ENCODE measurements at regions not wholly inside any gene's neighbourhood (a gene's known extent, or its start where the extent isn't known, plus 50 kb on each side); places are given as distances from the start of the nearest gene placed in this dataset.

GRCh38 chr15:61681038-61681418 lies 379.2 kb downstream of the VPS13C start:
- Mint-ChIP-seq H3K27ac (ENCODE audit: unreplicated experiment) (no peak overlapping the region), H3K36me3 (ENCODE audit: insufficient read depth, unreplicated experiment) (no peaks in the 10 kb centered on the region), H3K27me3 (ENCODE audit: insufficient read depth, unreplicated experiment) (peaks cover 17% of the 10 kb centered on the region), H3K4me3 (ENCODE audit: unreplicated experiment) (no peak overlapping the region), H3K9me3 (ENCODE audit: unreplicated experiment) (no peaks in the 10 kb centered on the region), H3K4me1 (ENCODE audit: low read depth, unreplicated experiment) (peaks cover 6% of the 10 kb centered on the region)
- no peaks in the 10 kb centered on the region for H3K27me3 ChIP-seq (replicated peaks; ENCODE audit: control insufficient read depth, insufficient read depth, low read length)
- H3K9me3 ChIP-seq, result no peaks in the 10 kb centered on the region
- CTCF ChIA-PET, result no interaction called here
- BruUV-seq (replicated peaks), result no TSS peak
- no peak for DNase-seq
- no peak for TF ChIP-seq CTCF (IDR thresholded peaks at IDR 0.05; ENCODE audit: insufficient read depth in 1 of 2, low read depth in 1 of 2, low read length in 1 of 2, severe bottlenecking in 1 of 2, unreplicated experiment in 1 of 2)
- H3K4me1 ChIP-seq, result no peaks in the 10 kb centered on the region
- intact Hi-C loops (cut with micrococcal nuclease; ENCODE audit: unreplicated experiment), result no loop called here
- H3K4me3 ChIP-seq (ENCODE audit: low read depth, low read length), result no peak overlapping the region
- POLR2A ChIA-PET, result no interaction called here
- H3K36me3 ChIP-seq (ENCODE audit: control insufficient read depth, insufficient read depth, low read length), result no peaks in the 10 kb centered on the region

GRCh38 chr15:61680260-61681037 lies 379.8 kb downstream of the VPS13C start:
- Mint-ChIP-seq H3K27me3 (ENCODE audit: insufficient read depth, unreplicated experiment) (peaks cover 19% of the 10 kb centered on the region), H3K36me3 (ENCODE audit: insufficient read depth, unreplicated experiment) (no peaks in the 10 kb centered on the region), H3K4me1 (ENCODE audit: low read depth, unreplicated experiment) (peaks cover 6% of the 10 kb centered on the region), H3K9me3 (ENCODE audit: unreplicated experiment) (no peaks in the 10 kb centered on the region), H3K4me3 (ENCODE audit: unreplicated experiment) (no peak overlapping the region), H3K27ac (ENCODE audit: unreplicated experiment) (no peak overlapping the region)
- Histone ChIP-seq H3K27me3 (replicated peaks; ENCODE audit: control insufficient read depth, insufficient read depth, low read length) (no peaks in the 10 kb centered on the region), H3K4me3 (ENCODE audit: low read depth, low read length) (no peak overlapping the region), H3K4me1 (no peaks in the 10 kb centered on the region), H3K9me3 (no peaks in the 10 kb centered on the region), H3K36me3 (ENCODE audit: control insufficient read depth, insufficient read depth, low read length) (no peaks in the 10 kb centered on the region)
- ChIA-PET POLR2A (no interaction called here), CTCF (no interaction called here)
- DNase-seq, result no peak
- no TSS peak for BruUV-seq (replicated peaks)
- no peak for TF ChIP-seq CTCF (IDR thresholded peaks at IDR 0.05; ENCODE audit: insufficient read depth in 1 of 2, low read depth in 1 of 2, low read length in 1 of 2, severe bottlenecking in 1 of 2, unreplicated experiment in 1 of 2)
- intact Hi-C loops (cut with micrococcal nuclease; ENCODE audit: unreplicated experiment), result no loop called here

GRCh38 chr15:61671736-61672135 lies 388.5 kb downstream of the VPS13C start:
- H3K27ac Mint-ChIP-seq (ENCODE audit: unreplicated experiment), result no peak overlapping the region
- Histone ChIP-seq H3K4me3 (ENCODE audit: low read depth, low read length) (no peak overlapping the region), H3K9me3 (no peaks in the 10 kb centered on the region), H3K36me3 (ENCODE audit: control insufficient read depth, insufficient read depth, low read length) (no peaks in the 10 kb centered on the region), H3K27me3 (replicated peaks; ENCODE audit: control insufficient read depth, insufficient read depth, low read length) (no peaks in the 10 kb centered on the region), H3K4me1 (no peaks in the 10 kb centered on the region)
- H3K9me3 Mint-ChIP-seq (ENCODE audit: unreplicated experiment), result no peaks in the 10 kb centered on the region
- no TSS peak for BruUV-seq (replicated peaks)
- ChIA-PET POLR2A (interaction anchor here (0.6 kb wide), 1 partner anchor 126 kb away, joined by 3 read pairs; no protein-coding TSS in a partner anchor), CTCF (no interaction called here)
- no peak for DNase-seq
- no peak overlapping the region for H3K4me3 Mint-ChIP-seq (ENCODE audit: unreplicated experiment)
- intact Hi-C loops (cut with micrococcal nuclease; ENCODE audit: unreplicated experiment), result no loop called here
- TF ChIP-seq CTCF (IDR thresholded peaks at IDR 0.05; ENCODE audit: insufficient read depth in 1 of 2, low read depth in 1 of 2, low read length in 1 of 2, severe bottlenecking in 1 of 2, unreplicated experiment in 1 of 2), result no peak
- no peaks in the 10 kb centered on the region for H3K4me1 Mint-ChIP-seq (ENCODE audit: low read depth, unreplicated experiment)
- peaks cover 19% of the 10 kb centered on the region for H3K27me3 Mint-ChIP-seq (ENCODE audit: insufficient read depth, unreplicated experiment)
- H3K36me3 Mint-ChIP-seq (ENCODE audit: insufficient read depth, unreplicated experiment), result no peaks in the 10 kb centered on the region

Data from Caco-2 (cell line).